HT-29 (cell line): ENCODE measurements at regions not wholly inside any gene's neighbourhood (a gene's known extent, or its start where the extent isn't known, plus 50 kb on each side); places are given as distances from the start of the nearest gene placed in this dataset.

Source experiments
- DNase-seq: peaks from one replicate; pipeline ENCODE4 v3.0.0-alpha.2; 2015; ENCODE audit warnings: low spot score

GRCh38 chr5:98643569-98643968 lies 129.9 kb upstream of the RGMB start:
- DNase-seq = no peak

DNA sequence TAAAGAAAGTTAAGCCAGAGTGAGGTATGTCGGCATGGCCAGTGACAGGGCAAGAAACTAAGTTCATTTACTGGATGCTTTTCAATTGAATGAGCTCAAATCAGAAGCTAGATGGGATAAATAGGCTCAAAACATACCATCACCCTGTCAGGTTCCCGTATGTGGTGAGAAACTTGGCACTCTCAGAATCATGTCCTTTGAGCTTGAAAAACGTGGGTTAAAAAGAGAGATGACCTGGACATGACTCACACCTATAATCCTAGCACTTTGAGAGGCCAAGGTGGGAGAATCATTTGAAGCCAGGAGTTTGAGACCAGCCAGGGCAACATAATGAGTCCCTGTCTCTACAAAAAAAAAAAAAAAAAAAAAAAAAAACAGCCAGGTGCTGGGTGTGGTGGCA lies 121.7 kb upstream of the RGMB start:
- no peak for DNase-seq

- DNase-seq = no peak
Measured at GRCh38 chr5:98656125-98656795, 117.2 kb upstream of the RGMB start.

- no peak for DNase-seq
Measured at GRCh38 chr5:98656796-98657195, 116.7 kb upstream of the RGMB start.

DNA sequence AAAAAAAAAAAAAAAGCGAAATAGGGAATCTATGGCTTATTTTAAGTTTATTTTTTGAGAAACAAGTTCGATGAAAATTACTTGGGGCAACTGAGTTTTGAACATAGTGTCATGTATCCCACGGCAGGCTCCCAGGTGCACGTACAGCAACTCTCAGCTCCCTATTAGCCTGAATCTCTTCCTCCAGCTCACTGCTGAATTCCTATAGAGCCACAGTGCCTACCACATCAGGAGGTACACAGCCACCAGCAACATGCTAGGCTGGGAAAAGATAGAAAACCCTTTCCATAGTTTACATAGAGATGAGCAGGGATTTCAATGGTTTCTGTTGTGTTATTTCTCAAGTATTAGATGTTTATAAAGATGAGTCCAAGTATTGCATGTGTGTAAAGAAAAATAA lies 115.9 kb upstream of the RGMB start:
- no peak for DNase-seq

GRCh38 chr5:98663521-98663920 lies 109.9 kb upstream of the RGMB start:
- DNase-seq = no peak

DNA sequence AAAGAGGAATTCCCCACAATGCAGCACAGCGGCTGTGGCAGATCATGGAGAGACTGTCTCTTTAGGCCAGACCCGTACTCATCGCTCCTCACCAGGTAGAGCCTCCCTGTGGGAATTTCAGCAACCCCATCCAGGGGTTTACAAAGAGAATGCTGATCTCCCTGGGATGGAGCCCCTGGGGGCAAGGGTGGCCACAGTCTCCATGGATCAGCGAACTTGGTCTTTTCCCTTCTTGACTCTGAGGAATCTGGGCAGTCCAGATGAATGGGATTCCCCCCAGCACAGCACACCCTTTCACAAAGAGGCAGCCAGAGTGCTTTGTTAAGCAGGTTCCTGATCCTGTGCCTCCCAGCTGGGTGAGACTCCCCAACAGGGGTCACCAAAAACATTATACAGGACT lies 108.7 kb upstream of the RGMB start:
- DNase-seq = no peak

- DNase-seq = no peak
Measured at GRCh38 chr5:98679963-98680362, 93.5 kb upstream of the RGMB start.

DNA sequence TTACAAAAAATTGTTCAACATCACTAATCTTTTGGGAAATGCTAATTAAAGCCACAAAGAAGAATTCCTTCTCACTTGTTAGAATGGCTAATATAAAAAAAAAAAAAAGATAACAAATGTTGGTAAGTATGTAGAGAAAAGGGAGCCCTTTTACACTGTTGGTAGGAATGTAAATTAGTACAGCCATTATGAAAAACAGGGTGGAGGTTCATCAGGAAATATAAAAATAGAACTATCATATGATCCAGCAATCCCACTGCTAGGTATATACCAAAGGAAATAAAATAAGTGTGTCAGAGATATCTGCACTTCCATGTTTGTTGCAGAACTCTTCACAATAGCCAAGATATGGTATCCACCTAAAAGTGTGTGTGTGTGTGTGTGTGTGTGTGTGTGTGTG lies 83.5 kb upstream of the RGMB start:
- DNase-seq = no peak

- DNase-seq = no peak
Measured at GRCh38 chr5:98694902-98695301, 78.6 kb upstream of the RGMB start.

- no peak for DNase-seq
Measured at GRCh38 chr5:98698359-98698758, 75.1 kb upstream of the RGMB start.

GRCh38 chr5:98700730-98701129 lies 72.7 kb upstream of the RGMB start:
- no peak for DNase-seq

- no peak for DNase-seq
Measured at GRCh38 chr5:98705841-98706240, 67.6 kb upstream of the RGMB start.

- DNase-seq = no peak
Measured at GRCh38 chr5:98709681-98710080, 63.8 kb upstream of the RGMB start.

DNA sequence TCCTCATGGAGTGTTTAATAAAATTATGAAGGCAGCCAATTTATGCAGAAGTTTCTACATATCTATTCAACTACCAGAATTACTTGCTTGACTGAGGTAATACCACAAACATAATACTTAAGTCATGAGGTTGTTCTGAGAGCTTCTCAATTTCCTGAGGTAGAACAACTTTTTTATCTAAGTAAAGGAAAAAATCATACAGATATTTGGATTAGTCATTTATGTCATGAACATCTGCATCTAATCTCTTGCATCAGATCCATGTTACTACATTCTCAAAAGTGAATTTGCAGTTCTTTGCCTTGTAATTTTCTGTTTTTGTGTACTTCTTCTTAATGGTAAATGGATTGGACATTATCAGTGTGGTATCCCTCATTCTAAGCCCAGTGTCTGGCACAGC lies 60.4 kb upstream of the RGMB start:
- no peak for DNase-seq

GRCh38 chr5:98713856-98714255 lies 59.6 kb upstream of the RGMB start:
- DNase-seq = no peak

DNA sequence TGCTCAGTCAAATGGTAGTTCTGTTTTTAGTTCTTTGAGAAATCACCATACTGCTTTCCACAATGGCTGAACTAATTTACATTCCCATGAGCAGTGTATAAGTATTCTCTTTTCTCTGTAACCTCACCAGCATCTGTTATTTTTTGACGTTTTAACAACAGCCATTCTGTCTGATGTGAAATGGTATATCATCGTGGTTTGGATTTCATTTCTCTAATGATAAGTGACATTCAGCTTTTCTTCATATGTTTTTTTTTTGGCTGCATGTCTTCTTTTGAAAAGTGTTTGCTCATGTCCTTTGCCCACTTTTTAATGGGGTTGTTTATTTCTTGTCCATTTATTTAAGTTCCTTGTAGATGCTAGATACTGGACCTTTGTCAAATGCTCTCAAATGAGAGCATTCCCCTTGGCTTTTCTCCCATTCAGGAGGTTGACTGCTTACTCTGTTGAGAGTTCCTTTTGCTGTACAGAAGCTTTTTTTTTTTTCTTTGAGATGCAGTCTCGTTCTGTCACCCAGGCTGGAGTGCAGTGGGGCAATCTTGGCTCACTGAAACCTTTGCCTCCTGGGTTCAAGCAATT lies 58.7 kb upstream of the RGMB start:
- DNase-seq = no peak

GRCh38 chr5:98721231-98721928 lies 52.1 kb upstream of the RGMB start:
- no peak for DNase-seq

GRCh38 chr5:98722188-98722587 lies 51.3 kb upstream of the RGMB start:
- no peak for DNase-seq

- no peak for DNase-seq
Measured at GRCh38 chr5:98723061-98723460, 50.4 kb upstream of the RGMB start.
